AG04449 (cell line): ENCODE measurements at regions not wholly inside any gene's neighbourhood (a gene's known extent, or its start where the extent isn't known, plus 50 kb on each side); places are given as distances from the start of the nearest gene placed in this dataset.
"Not testable (repeated sequence)": the region's sequence is repeated elsewhere in the genome, so short reads cannot be mapped to it uniquely, and the experiment has no call there.

Source experiments
- CTCF ChIA-PET: fragments of 350-600 bp; formaldehyde crosslinking; extraction: SDS; loops from one replicate; lab custom pipeline; 2021; ENCODE audit warnings: antibody characterized with exemption; lab: Yijun Ruan, JAX
- POLR2A ChIA-PET: fragments of 400-600, 350-600 bp; formaldehyde crosslinking; extraction: SDS; loops from one replicate; lab custom pipeline; 2020; ENCODE audit warnings: antibody characterized with exemption, inconsistent platforms; lab: Yijun Ruan, JAX
- DNase-seq: peaks from one replicate; pipeline ENCODE4 v3.0.0-alpha.2; 2010; ENCODE audit warnings: low read depth, low spot score
- H3K4me3 ChIP-seq: 2 replicates; pipeline ENCODE4 v1.5.1; 2011; ENCODE audit warnings: low read depth, mild to moderate bottlenecking, control low read depth, low read length
- CTCF ChIP-seq: IDR thresholded peaks from one replicate; pipeline ENCODE4 v1.5.1; 2011; ENCODE audit warnings: mild to moderate bottlenecking, moderate library complexity, low read length, control low read depth, inconsistent platforms; ENCODE audit not compliant: insufficient read depth; ENCODE audit errors: missing control alignments

GRCh38 chr4:62454535-62454934 lies 1254.4 kb downstream of the ADGRL3 start:
- H3K4me3 ChIP-seq: no peak overlapping the region
- no peak for TF ChIP-seq CTCF
- no peak for DNase-seq
- POLR2A ChIA-PET: no interaction called here
- CTCF ChIA-PET: no interaction called here

- no peak for DNase-seq
- H3K4me3 ChIP-seq: no peak overlapping the region
- ChIA-PET CTCF (no interaction called here), POLR2A (no interaction called here)
- TF ChIP-seq CTCF: no peak
These were observed 1250.6 kb downstream of the ADGRL3 start for GRCh38 chr4:62450740-62451139.

GRCh38 chr4:62449538-62449937 lies 1249.4 kb downstream of the ADGRL3 start:
- H3K4me3 ChIP-seq: no peak overlapping the region
- ChIA-PET CTCF (no interaction called here), POLR2A (no interaction called here)
- TF ChIP-seq CTCF: no peak
- DNase-seq: no peak

DNA sequence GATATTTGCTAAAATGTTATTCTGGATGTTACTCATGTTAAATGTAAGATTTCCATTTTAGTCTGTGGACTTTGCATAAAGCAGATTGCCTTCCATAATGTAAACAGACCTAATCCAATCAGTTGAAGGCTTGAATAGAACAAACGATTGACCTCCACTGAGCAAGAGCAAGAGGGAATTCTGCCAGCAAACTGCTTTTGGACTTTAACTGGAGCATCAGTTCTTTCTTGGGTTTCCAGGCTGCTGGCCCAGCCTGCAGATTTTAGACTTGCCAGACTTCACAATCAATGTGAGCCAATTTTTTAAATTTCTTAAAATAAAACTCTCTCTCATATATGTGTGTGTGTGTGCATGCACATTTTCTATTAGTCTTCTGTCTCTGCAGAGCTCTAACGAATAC lies 1248.8 kb downstream of the ADGRL3 start:
- no peak for DNase-seq
- ChIA-PET CTCF (no interaction called here), POLR2A (no interaction called here)
- H3K4me3 ChIP-seq: no peak overlapping the region
- no peak for TF ChIP-seq CTCF

- ChIA-PET CTCF (no interaction called here), POLR2A (no interaction called here)
- no peak overlapping the region for H3K4me3 ChIP-seq
- no peak for TF ChIP-seq CTCF
- DNase-seq: no peak
These were observed 1238.9 kb downstream of the ADGRL3 start for GRCh38 chr4:62439051-62439450.

DNA sequence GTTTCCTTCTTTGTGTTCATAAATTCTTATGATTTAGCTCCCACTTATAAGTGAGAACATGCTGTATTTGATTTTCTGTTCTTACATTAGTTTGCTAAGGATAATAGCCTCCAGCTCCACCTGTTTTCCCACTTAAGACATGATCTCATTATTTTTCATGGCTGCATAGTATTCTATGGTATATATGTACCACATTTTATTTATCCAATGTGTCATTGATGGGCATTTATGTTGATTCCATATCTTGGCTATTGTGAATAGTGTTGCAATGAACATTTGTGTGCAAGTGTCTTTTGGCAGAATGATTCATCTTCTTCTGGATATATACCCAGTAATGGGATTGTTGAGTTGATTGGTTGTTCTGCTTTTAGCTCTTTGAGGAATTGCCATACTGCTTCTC lies 1234.8 kb downstream of the ADGRL3 start:
- ChIA-PET CTCF (no interaction called here), POLR2A (no interaction called here)

GRCh38 chr4:62431513-62432231 lies 1231.5 kb downstream of the ADGRL3 start:
- H3K4me3 ChIP-seq, CTCF ChIA-PET, POLR2A ChIA-PET, DNase-seq: not testable (repeated sequence)

More for the DNA sequence above, 1234.8 kb downstream of the ADGRL3 start:
- H3K4me3 ChIP-seq: no peak overlapping the region
- no peak for DNase-seq
- TF ChIP-seq CTCF: no peak
